Choroid plexus epithelial cell (primary cell): ENCODE measurements at regions not wholly inside any gene's neighbourhood (a gene's known extent, or its start where the extent isn't known, plus 50 kb on each side); places are given as distances from the start of the nearest gene placed in this dataset.
"Not testable (repeated sequence)": the region's sequence is repeated elsewhere in the genome, so short reads cannot be mapped to it uniquely, and the experiment has no call there.

Source experiments
- DNase-seq: peaks from one replicate; pipeline ENCODE4 v3.0.0-alpha.2; 2010; ENCODE audit warnings: low read depth
- H3K4me3 ChIP-seq: 2 replicates; pipeline ENCODE4 v1.5.1; 2011; ENCODE audit warnings: low read depth, mild to moderate bottlenecking, control low read depth, low read length, moderate library complexity
- TF ChIP-seq, protein P1 (sequence below): conservative IDR thresholded peaks from 2 replicates; pipeline ENCODE4 v1.5.1; 2011; ENCODE audit warnings: low read depth, mild to moderate bottlenecking, control low read depth, inconsistent platforms, low read length, moderate library complexity

DNA sequence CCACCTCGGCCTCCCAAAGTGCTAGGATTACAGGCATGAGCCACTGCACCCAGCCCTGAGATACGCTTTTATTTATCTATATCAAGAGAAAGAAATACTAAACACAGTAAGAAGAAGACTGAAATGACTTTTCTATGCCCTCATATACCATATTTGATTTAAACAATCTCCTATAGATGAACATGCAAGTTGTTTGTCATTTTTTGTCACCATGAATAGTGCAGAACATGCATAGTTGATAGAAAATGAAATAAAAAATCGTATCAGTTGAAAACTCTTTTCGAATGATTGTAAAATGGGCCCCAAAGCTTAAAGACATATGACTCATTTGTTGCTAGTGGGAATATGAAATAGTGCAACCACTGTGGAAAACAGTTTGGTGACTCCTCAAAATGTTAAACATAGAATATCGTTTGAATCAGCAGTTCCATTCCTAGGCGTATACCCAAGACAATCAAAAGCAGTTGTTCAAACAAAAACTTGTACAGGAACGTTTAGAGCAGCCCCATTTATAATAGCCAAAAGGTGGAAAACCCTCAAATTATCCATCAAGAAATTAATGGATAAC, 61.4 kb upstream of the ANKH start:
- no peak for DNase-seq
- TF ChIP-seq, protein P1, sequence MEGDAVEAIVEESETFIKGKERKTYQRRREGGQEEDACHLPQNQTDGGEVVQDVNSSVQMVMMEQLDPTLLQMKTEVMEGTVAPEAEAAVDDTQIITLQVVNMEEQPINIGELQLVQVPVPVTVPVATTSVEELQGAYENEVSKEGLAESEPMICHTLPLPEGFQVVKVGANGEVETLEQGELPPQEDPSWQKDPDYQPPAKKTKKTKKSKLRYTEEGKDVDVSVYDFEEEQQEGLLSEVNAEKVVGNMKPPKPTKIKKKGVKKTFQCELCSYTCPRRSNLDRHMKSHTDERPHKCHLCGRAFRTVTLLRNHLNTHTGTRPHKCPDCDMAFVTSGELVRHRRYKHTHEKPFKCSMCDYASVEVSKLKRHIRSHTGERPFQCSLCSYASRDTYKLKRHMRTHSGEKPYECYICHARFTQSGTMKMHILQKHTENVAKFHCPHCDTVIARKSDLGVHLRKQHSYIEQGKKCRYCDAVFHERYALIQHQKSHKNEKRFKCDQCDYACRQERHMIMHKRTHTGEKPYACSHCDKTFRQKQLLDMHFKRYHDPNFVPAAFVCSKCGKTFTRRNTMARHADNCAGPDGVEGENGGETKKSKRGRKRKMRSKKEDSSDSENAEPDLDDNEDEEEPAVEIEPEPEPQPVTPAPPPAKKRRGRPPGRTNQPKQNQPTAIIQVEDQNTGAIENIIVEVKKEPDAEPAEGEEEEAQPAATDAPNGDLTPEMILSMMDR = no peak
- H3K4me3 ChIP-seq = no peak overlapping the region

DNA sequence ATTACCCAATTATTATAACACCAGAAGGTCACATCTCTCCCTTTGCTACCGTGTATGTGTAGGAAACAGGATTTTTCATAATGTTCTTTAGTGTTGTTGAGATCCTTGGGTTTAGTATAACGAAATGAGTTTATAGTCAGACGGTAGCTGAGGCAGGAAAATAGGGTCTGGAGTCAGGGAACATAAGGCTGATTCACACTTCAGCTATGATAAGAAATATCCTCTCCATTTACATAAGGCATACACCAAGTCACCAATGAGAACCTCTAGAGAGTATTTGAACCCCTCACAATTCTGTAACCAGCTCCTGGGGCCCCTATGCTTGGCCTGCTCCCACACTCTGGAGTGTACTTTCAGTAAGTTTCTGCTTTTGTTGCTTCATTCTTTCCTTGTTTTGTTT, 58.9 kb upstream of the ANKH start:
- H3K4me3 ChIP-seq = no peak overlapping the region
- DNase-seq = peak; percentile 63
- TF ChIP-seq, protein P1 = no peak

DNA sequence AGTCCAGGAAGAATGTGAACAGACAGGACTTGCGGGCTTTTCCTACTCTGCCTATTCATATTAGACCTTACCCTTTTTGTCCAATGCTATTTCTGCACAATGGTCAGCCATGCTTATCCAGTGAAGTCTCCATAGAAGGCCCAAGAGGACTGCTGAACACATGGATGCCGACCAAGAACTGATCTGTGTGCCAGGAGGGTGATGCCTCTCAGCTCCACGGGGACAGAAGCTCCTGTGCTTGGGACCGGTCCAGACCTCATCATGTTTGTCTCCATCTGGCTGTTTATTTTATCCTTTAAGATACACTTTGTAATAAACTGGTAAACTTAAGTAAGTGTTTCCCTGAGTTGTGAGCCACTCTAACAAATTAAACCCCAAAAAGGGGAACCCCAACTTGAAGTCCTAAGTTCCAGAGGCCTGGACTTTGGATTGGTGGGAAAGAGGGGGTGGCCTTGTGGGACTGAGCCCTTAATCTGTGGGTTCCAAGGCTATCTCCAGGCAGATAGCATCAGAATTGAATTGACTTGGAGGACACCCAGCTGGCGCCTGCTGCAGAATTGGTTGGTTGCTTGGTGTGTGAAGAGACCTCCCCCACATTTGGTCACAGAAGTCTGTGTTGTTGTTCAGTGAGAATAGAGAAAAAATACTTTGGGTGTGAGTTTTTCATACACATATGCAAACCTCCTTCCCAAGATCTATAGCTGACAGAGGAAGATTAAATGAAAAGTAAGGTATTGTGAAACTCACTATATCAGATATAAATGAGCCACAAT, 57.9 kb upstream of the ANKH start:
- DNase-seq = no peak
- TF ChIP-seq, protein P1 = no peak
- no peak overlapping the region for H3K4me3 ChIP-seq

- TF ChIP-seq, protein P1 = no peak
- peak; percentile 62 for DNase-seq
- H3K4me3 ChIP-seq = no peak overlapping the region
Measured at GRCh38 chr5:14928661-14929060, 57.1 kb upstream of the ANKH start.

- H3K4me3 ChIP-seq = no peak overlapping the region
- peak; percentile 57 for DNase-seq
Measured at GRCh38 chr5:14925326-14925725, 53.7 kb upstream of the ANKH start.

DNA sequence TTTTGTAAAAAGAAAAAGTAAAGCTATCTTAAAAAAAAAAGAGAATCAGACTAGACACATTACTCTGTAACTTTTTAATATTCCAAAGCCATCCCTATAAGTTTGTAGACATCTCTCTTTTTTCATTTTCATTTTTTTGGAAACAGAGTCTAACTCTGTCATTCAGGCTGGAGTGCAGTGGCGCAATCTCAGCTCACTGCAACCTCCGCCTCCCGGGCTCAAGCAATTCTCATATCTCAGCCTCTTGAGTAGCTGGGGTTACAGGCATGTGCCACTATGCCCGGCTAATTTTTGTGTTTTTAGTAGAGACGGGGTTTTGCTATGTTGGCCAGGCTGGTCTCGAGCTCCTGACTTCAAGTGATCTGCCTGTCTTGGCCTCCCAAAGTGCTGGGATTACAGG, 51.4 kb upstream of the ANKH start:
- not testable (repeated sequence) for DNase-seq, H3K4me3 ChIP-seq

More at GRCh38 chr5:14925326-14925725, 53.7 kb upstream of the ANKH start:
- TF ChIP-seq, protein P1 = no peak

DNA sequence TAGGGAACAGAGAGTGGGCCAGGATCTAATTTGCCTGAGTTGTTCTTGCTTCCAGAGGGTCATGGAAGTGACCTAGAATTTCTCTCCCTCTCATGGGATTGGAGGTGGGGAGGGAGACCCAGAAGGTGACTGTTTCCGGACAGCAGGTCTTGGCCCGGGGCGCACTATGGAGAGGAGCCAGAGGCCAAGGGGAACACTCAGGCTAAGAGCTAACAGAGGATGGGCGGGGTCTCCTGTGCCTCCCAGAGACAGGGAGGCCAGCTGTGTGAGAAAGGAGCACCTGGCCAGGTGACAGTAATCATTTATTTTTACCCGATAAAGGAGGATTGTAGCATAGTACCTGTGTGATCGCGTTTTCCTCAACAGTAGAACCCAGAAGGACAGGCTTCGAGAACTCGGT, 50.9 kb upstream of the ANKH start:
- TF ChIP-seq, protein P1 = no peak
- no peak overlapping the region for H3K4me3 ChIP-seq

More for the DNA sequence above, 50.9 kb upstream of the ANKH start:
- DNase-seq = no peak
